ENCODE measurements at regions not wholly inside any gene's neighbourhood (a gene's known extent, or its start where the extent isn't known, plus 50 kb on each side); places are given as distances from the start of the nearest gene placed in this dataset.

DNA sequence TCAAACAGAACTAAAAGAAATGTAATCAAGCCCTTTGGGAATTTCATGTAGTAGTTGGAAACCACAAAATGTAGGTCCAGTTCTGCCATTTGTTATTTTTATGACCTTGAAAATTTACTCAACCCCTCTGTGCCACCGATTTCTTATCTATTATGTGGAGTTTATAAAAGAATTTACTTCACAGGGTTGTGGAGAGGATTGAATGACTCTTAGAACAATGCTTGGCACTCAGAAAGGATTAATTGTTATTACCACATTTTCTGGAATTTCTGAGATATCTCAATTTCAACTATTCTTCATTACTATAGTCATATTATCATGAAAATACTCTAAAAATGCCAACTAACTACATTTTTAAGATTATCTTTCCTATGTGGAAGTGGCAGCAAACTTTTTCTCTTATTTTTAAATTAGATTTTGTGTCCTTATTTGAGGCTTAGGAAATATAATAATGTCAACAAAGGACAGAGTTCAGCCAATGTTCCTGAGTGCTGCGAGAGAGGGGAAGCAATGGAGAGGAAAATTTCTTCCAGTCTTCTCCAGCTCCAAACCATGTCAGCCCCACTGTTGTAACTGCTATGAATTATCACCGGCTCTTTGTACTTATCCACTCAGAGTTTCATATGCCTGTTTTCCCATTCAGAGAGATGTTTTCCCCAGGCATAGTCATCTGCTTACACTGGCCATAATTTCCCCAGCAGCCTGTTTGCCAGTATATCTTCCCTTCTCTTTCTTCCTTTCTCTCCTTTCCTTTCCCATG is 525.6 kb downstream of the SPATA31D1 start:
- DNase-seq, result no peak

DNA sequence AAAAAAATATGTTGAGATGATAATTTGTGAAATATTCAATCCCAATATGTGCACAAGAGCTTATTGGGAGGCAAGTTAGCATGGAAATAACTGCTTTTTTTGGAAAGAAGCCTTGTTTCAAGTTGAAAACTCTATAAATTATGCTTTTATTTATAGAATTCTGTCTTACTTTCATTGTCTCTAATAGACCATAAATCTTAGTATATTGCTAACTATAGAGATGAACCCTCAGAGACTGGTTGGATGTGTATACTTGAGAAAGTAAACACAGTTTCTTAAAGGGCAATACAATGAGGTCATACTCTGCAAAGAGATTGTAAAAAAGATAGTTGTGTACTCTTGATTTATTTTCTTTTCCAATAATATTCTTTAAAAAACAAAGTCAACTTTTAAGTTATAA is 530.3 kb downstream of the SPATA31D1 start:
- DNase-seq, result no peak

DNA sequence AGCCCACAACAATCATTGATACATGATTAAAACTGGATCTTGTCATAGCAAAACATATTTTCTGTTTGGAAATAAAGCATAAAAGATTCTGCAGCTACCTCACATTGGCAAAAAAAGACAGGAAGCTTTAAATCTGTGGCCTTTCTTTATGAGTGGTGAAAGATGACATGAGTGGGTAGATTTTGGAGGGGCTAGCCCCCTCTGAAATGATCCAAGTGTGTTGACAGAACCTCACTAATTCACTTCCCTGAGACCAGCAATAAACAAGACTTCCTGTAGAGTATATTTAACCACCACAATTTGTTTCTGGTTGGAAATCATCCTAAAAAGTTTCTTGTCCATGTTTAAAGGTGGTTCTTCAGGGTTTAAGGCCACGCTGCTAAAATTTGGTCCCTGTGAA is 530.8 kb downstream of the SPATA31D1 start:
- no peak for DNase-seq

DNA sequence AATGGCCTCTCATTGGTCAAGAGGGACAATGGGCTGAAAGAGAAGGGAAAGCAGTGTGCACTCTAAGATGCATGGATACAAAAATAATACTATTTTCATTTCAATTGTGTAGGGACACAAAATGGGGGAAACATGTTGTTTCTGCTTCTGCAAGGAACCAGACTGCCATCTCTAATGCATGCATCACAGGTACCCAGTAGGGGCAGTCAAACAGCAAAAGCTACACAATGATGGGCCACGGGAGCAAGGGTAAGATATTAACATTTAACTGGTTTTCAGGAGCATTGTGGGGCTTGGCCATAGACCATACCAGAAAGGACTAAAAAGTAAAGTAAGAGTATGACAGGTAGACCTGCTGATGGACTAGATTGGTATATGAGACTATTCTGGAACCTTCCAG is 535.8 kb downstream of the SPATA31D1 start:
- no peak for DNase-seq

DNA sequence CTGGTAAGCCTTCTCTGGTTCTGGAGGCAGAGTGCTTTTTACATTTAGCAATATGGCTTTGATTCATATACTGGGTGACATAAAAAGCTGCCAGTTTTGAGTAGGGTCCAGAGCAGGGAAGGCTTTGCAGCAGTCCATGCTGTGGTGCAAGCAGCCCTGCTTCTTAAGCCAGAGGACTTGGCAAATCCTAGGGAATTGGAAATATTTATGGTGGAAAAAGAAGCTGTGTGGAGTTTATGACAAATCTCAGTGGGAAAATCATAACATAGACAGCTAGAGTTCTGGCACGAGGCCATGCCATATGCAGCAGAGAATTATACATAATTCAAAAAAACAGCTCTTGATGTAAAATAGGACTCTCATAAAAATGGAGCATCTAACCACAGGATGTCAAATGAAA is 536.4 kb downstream of the RASEF start:
- DNase-seq, result no peak

DNA sequence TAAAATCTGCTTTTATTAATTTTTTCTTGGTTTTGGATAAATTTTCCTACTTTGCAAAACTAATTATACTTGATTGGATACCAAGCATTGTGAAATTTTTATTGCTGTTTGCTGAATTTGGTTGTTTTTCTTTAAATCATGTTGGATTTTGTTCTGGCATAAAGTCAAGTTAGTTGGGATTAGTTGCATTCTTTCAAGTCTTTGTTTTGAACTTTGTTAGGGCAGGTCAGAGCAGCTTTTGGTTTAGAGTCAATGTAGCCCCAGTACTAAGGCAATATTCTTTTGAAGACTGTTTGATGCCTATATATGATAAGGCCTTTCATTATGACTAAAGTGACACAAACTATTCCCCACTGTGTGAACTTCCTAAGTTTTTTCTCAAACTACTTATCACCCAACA is 531.1 kb downstream of the RASEF start:
- no peak for DNase-seq

DNA sequence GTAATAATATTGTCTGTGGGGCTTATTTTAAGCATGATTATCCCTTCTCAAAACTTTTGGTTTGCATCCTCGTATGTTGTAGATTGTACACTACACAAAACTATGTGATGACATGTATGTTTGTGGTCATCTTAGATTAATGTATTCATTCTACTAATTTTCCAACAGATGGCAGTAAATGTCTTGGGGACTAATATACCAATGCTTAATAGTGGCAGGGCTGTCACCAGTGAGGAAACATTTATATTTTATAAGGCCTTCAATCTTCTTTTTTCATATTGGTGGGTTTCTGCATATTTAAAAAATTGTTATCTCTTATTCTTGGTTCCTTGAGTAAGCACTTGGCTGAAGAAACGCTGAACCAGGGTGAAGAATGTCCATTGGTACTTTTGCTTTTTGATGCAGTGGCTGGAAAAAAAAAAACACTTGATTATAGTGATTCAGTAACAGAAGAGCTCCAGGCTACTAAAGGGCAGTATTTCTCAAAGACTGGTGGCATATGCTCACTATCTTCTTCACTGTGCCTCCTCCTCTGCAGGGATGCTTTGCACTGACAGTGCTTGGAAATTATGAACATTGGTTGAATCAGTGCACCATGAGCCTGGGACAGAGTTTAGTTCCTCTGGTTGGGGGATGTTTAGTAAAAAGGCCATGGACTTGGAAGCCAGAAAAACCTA is 530.3 kb downstream of the RASEF start:
- DNase-seq, result no peak

DNA sequence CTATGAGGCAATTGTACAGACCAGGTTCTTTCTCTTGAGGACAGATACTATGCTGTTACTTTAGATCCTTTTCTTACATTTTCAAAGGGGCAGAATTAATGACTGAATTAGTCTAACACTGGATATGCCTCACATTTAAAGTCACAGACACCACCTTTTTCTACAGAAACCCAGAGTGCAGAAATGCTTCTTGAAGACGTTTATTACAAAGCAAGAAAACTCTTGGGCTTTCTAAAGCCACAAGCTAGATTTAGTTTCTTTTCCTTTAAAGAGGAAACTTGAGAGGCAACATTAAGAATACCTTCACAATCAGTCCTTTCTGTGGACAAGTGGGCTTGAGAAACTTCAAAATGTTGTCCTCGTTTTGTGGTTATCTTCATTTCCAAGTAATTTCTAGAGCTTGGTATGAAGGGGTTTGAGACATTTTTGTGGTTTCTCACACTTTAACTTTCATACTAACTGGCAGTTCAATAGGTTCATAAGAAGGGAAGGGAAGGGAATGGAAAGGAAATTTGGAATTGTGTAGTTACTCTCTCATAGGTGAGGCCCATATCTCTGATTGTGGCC is 527.4 kb downstream of the RASEF start:
- DNase-seq, result no peak

DNA sequence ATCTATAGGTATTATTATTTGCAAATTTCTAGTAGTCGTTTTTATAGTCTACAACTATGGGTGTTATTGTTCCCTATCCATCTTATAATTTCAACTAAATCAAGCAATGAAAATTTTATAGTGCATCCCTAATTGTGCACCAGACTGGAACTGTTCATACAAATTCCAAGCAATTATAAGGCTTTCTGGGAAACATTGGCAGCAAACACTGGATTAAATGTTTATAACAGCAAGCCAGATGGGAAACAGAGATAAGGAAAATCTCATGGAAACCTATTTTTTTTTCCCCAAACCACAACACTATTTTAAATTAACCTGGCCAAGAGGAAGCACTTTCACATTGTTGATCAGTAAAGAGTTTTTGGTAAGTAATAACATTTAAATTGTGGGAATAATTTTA is 524.3 kb downstream of the RASEF start:
- no peak for DNase-seq

DNA sequence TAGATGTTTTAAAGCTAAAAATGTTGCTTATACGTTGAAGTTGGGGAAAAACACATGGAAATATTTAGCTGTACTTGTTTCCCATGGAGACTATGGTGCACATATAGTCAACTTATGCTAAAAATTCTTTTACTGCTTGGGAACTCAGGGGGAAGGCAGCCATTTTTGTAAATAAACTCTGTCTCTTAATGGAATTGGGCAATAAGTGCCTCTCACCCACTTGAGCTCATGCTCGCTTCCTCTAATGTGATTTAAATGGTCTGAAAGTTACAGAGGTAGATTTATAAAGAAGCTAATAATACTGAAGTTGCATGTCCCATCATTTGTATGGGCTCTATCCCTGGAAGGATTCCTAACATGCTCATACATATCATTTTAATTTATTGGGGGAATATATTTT is 523.8 kb downstream of the RASEF start:
- DNase-seq, result no peak

DNA sequence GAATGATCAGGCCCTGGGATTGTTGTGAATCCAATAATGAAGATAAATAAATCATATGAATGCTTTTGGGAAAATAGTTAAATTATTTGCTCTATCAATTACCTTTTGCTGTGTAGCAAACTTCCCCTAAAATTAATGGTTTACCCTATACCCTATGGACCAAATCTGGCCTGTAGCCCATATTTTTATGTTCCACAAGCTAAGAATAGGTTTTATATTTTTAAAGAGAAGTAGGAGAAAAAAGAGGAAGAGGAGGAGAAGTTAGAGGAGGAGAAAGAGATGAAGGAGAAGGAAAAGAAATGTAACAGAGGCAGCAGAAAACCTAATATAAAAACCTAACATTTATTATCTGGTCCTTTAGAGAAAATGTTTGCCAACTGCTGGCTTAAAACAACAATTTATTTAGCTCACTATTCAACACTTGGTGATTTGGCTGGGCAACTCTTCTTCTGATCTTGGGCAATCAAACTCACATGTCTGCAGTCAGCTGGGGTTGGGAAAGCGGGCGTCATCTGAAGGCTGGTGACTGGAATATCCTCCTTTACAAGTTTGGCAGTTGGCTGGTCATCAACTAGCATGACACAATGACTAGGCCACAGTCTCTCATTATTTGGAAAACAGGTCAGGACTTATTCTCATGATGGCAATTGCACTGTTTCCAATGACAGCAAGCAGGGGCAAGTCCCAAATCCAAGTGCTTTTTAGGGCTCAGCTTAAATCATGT is 522.9 kb downstream of the RASEF start:
- DNase-seq, result no peak

DNA sequence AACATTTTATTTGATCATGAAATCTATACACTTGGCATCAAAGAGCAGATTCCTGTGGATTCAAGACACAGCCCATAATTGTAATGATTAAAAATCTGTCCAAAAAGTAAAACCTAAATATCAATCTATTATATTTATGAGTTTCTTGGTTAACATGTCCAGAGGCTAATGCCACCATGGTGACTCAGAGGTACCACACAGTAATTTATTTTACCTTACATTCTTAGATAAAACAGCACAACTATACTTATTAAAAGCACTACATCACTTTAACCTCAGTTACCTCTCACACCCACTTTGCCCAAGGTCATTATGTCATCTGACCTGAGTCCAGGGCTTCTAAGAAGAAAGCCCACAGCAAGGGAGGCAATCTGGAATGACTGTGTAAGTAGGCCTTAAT is 519.2 kb downstream of the RASEF start:
- DNase-seq, result no peak

DNA sequence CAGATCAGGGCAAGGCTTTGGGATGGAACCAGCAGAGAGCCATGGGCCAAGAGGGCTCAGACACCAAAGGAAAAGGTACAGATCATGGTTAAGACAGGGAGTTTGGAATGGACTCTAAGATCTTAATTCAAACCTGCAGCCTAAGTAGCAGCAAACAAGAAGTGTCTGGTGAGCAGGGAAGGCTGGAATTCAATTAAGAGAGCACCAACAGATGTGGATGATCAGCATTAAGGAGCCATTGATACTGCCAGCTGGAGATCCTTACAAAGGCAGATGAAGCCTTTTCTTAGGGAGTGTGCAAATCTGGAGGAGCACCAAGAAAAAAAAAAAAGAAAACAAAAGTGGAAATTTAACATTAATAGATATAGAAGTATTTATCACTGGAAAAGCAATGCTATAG is 516.8 kb downstream of the RASEF start:
- DNase-seq, result no peak

DNA sequence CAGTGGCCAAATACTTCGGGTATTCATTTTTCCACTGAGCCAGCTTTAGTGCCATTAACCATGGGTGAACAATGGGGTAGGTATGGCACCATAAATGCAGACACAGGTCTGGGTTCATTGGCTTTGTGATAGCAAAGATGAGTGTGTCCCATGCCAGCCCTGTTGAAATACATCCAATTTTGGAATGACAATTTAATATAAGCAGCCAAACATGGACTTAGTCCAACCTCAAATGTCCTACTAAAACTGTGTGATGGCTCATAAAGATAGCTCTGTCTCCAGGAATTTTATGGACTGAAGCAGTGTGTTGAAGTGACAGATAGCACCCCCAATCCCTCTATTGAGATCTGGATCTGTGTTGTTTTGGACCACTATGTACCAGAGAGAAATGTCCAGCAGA is 514.9 kb downstream of the RASEF start:
- DNase-seq, result no peak

DNA sequence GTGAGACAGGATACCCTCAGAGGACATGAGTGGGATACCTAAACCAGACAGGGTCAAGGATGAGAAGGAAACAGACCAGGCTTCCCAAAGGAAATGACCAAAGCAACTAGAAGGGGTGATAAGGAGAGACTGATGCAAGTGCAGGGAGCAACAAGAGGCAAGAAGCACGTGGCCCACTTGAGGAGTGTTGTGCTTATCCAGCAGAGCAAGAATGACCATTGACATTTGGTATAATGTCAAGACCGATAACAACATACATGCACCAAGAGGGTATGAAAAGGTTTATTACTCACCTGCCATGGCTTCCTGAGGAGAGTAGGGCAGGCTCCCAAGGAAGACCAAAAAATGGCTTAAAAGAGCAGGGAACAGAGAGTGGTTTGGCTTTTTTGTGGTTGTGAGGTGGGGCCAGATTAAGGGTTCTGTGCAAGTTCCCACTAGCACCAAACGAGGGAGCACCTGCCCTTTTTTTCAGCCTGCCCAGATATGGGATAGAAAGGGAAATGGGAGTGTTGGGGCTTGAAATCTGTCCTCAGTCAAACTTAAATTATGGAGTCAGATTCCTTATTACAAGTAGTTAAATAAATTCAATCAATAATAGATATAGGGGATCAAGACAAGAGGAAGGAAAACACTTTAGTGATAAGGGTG is 513.6 kb downstream of the RASEF start:
- DNase-seq, result no peak

DNA sequence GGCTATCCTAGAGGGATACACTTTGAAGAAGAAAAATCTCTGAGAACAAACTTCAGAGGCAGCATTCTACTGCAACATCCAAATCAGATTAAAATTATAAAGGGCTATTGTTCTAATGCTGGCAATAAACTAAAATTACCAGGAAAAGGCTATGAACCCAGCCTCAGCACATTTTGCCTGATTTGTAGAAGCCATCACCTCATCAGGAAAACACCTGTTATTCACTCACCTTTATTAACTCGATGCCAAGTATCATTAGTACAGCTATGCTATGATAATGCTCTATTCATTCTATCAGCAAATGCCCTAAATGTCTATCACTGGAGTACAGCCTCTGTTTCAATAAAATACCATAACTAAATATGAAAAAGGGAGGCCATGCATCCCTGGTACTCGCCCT is 510.2 kb downstream of the RASEF start:
- DNase-seq, result no peak

DNA sequence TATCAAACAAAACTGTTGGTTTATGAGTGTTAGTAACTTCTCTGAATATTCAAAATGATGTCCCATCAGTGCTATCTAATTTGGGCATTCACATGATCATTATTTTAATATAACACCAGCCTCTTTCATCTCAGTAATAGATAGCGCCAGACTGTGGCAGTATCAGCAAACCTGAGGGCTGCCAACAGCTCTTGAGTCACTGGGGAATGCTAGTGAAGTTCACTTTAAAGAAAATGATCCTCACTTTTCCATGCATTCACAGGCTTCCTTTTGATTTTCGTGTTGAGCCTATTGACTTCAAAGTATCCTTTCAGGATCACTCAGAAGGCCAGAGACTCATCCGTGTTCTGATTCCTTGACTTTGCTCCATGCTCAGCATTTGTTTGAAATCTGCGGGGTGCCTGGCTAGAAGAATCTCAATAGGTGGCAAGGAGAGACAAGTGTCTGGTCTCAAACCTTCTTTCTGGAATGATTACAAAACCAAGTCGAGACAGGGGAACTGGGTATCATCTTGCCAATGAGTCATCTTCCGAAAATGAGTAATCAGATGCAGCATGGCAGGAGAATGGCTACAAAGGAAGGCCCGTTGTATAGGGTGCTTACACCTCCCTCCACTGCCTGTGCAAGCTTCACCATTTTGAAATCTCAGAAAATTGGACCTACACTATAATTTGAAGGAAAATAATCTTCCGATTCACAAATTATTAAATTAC is 509.1 kb downstream of the RASEF start:
- no peak for DNase-seq

DNA sequence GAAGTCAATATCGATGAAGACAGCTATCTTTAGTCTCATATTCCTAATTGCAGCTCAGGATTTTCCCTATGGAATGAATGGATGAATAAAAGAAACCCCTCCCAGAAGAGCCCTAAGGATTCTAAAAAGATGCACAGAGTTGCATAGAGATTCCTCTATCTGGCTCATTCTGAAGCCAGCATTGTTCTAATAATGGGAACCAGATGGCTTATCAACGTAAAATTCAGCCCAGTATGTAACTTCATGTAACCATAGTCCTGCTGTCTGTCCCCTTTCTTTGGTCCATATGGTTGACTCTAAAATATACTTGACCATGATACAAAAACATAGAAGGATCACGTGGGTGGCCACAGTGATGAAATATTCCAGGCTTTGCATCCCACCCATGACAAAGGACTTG is 508.6 kb downstream of the RASEF start:
- no peak for DNase-seq

DNA sequence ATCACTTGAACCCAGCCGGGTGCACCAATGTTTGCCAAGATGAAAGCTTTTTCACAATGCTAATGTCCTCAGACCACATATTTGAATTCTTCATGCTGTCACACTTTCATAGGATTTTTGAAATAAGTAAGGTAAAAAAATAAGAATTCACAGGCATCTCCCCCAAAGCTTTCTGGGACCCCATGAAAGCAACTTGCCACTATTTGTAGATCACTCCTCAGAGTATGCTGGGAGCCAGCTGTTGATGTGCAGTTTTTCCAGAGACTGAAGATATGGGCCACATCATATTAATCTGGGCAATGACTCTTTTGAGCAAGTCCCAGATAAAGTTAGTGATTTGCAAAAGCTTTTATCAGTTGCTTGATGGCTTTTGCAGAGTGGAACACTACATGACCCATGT is 507.9 kb downstream of the RASEF start:
- DNase-seq, result no peak

DNA sequence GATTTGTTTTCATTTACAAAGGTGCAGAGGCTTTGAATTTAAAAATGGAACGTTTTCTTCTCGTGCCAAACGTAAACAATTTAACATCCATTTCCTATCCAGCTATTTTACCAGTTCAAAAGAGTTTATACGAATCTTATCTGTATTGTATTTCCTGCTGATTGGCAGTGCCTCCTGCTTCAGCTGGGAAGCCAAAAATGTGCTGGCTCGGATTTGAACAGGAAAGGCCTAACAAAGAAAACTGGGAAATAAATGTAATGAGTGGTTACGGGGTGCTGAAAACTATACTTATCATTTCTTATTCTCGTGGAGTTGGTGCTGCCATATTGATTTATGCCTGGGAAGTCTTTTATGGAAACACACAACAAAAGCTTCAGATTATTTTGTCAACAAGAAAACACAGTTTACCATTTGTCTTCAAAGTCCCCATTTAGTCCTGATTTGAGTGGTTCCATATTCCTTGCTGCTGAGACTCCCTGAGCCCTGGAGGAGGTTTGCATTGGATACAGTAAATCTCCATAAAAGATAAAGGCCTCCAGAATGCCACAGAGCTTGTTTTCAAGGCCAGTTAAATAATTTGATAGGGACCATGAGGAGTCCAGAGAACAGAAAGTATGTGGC is 507.4 kb downstream of the RASEF start:
- DNase-seq, result no peak

DNA sequence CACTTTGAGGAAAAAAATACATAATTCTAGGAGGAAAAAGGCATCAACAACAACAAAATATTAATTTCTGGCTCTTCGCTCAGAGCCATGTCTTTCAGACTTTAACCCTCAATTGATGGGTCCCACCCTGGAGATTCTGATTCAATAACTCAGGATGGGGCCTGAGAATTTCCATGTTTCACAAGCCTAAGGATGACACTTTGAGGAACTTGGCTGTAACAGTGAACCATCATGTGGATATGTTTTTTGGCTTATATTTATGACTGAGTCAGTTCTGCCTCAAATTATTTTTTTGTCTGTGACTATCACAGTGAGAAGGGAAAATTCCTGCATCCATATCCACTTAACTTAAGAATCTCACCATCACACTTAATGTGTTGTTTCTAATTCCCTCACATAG is 504.6 kb downstream of the RASEF start:
- no peak for DNase-seq

Data from NCI-H2081 treated with DMSO at 0.1 percent for 48 hours (cell line).